ENCODE measurements at regions not wholly inside any gene's neighbourhood (a gene's known extent, or its start where the extent isn't known, plus 50 kb on each side); places are given as distances from the start of the nearest gene placed in this dataset.
"Not testable (repeated sequence)": the region's sequence is repeated elsewhere in the genome, so short reads cannot be mapped to it uniquely, and the experiment has no call there.

GRCh38 chr2:56021136-56021474 lies 97.5 kb upstream of the EFEMP1 start:
- no peak for DNase-seq

- no peak for DNase-seq
Observed at GRCh38 chr2:56021579-56021978, 98.0 kb upstream of the EFEMP1 start.

GRCh38 chr2:56025469-56026193 lies 102.0 kb upstream of the EFEMP1 start:
- no peak for DNase-seq

GRCh38 chr2:56026828-56027227 lies 103.2 kb upstream of the EFEMP1 start:
- no peak for DNase-seq

GRCh38 chr2:56030062-56030461 lies 106.5 kb upstream of the EFEMP1 start:
- DNase-seq, result no peak

GRCh38 chr2:56030901-56031300 lies 107.3 kb upstream of the EFEMP1 start:
- DNase-seq, result peak in 1 of 3 donors; percentile 35

GRCh38 chr2:56034258-56034657 lies 110.7 kb upstream of the EFEMP1 start:
- no peak for DNase-seq

- DNase-seq, result no peak
Observed at GRCh38 chr2:56040189-56040588, 116.6 kb upstream of the EFEMP1 start.

- DNase-seq, result no peak
Observed at GRCh38 chr2:56040834-56041233, 117.3 kb upstream of the EFEMP1 start.

- DNase-seq, result no peak
Observed at GRCh38 chr2:56047136-56047535, 123.6 kb upstream of the EFEMP1 start.

GRCh38 chr2:56049233-56049845 lies 125.8 kb upstream of the EFEMP1 start:
- DNase-seq, result peak in 1 of 3 donors; percentile 5

- no peak for DNase-seq
Observed at GRCh38 chr2:56053679-56054078, 130.1 kb upstream of the EFEMP1 start.

- DNase-seq, result no peak
Observed at GRCh38 chr2:56055405-56055804, 128.4 kb upstream of the CCDC85A start.

GRCh38 chr2:56061327-56061726 lies 122.5 kb upstream of the CCDC85A start:
- DNase-seq, result not testable (repeated sequence)

- no peak for DNase-seq
Observed at GRCh38 chr2:56068746-56069145, 115.0 kb upstream of the CCDC85A start.

GRCh38 chr2:56077359-56077915 lies 106.4 kb upstream of the CCDC85A start:
- peak in 1 of 3 donors; percentile 8 for DNase-seq

GRCh38 chr2:56082665-56083064 lies 101.1 kb upstream of the CCDC85A start:
- no peak for DNase-seq

GRCh38 chr2:56084111-56084901 lies 99.5 kb upstream of the CCDC85A start:
- no peak for DNase-seq

- no peak for DNase-seq
Observed at GRCh38 chr2:56086336-56086735, 97.5 kb upstream of the CCDC85A start.

GRCh38 chr2:56088411-56088810 lies 95.4 kb upstream of the CCDC85A start:
- no peak for DNase-seq

- DNase-seq, result no peak
Observed at GRCh38 chr2:56089931-56090330, 93.9 kb upstream of the CCDC85A start.

- DNase-seq, result no peak
Observed at GRCh38 chr2:56099963-56100362, 83.8 kb upstream of the CCDC85A start.

All from muscle of back (tissue), 3 donors.